ENCODE measurements at regions not wholly inside any gene's neighbourhood (a gene's known extent, or its start where the extent isn't known, plus 50 kb on each side); places are given as distances from the start of the nearest gene placed in this dataset.
"Not testable (repeated sequence)": the region's sequence is repeated elsewhere in the genome, so short reads cannot be mapped to it uniquely, and the experiment has no call there.

DNA sequence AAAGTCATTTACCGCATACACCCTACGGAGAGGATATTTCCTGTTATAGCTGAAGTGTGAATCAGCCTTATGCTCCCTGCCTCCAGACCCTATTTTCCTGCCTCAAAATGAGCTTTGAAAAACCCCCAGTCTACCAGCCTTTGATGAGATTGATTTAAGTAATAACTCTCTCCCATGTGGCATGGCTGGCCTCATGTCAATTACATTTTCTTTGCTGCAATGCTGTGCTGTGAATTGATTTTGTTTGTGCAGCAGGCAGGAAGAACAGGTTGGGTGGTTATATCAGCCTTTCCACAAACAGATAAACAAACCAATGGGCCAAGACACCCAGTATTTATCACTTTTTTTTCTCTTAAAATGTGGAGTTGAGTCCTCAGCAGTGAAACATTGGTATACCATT is 1105.5 kb upstream of the TMEM132C start:
- DNase-seq = no peak

DNA sequence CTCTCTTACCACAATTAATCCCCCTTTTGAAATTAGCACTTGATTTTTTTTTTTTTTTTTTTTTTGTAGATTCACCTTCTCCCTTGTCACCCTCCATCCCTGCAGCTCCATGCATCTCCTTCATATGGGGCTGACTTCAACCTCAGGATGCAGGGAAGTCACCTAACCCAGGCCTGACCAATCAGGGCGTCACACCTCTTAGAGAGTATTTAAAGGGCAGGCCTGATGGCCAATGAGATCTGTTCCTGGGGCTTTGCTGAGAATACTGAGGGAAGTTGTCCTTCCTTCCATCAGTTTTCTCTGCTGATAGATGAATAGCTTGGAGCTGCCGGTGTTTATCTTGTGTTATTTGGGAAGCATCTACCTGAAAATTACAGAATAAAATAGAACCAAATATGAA is 1104.7 kb upstream of the TMEM132C start:
- DNase-seq = no peak

DNA sequence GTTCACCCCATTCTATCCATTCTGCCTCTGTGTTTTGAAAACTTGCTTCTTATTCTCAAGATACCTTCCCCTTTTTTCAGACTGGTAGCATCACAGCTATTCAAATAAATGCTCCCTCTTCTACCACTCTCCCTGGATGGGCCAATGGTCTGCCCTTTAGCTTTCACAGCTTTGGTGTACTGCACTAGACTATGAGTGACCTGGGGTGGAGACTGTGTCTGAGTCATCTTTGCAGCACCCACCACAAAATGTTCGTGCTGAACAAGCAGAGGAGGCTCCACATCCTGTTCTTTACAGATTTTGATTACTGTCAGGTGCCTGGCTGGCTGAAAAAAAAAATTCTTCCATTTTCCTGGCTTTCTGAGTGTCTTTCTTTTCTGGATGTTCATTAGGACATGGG is 1104.1 kb upstream of the TMEM132C start:
- DNase-seq = peak; percentile 42

- peak; percentile 76 for DNase-seq
Measured at GRCh38 chr12:127165567-127166392, 1101.2 kb upstream of the TMEM132C start.

DNA sequence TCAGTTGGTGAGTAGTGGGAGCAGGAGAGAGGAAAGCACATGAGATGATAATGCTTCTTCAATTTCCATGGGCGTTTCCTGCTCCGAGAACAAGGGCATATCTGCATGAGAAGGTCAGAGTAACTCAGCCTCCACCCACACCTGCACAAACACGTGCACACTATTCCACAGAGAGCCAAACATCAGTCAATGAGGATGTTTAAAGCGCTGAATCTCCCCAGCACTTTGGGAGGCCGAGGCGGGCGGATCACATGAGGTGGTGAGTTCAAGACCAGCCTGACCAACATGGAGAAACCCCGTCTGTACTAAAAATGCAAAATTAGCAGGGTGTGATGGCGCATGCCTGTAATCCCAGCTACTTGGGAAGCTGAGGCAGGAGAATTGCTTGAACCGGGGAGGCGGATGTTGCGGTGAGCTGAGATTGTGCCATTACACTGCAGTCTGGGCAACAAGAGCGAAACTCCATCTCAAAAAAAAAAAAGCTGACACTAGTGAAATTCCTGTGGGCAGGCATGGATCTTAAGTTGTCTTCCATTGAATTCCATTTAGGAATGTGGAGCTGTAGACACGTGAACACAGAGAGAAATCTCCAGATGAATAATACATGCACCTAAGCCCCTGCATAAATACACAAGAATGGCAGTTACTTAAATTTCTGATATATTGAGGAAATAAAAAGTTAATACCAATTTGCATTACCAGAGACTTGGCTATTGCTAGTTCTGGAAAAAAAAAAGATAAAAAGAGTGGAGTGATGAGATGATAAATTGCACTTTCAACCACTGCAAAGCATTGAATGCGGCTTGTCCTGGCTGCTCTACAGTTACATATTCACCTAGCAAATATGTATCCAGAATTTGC is 1097.4 kb upstream of the TMEM132C start:
- no peak for DNase-seq

- DNase-seq = no peak
Measured at GRCh38 chr12:127170226-127171180, 1096.5 kb upstream of the TMEM132C start.

GRCh38 chr12:127172861-127173260 is 1094.1 kb upstream of the TMEM132C start:
- no peak for DNase-seq

- DNase-seq = not testable (repeated sequence)
Measured at GRCh38 chr12:127173971-127174370, 1093.0 kb upstream of the TMEM132C start.

DNA sequence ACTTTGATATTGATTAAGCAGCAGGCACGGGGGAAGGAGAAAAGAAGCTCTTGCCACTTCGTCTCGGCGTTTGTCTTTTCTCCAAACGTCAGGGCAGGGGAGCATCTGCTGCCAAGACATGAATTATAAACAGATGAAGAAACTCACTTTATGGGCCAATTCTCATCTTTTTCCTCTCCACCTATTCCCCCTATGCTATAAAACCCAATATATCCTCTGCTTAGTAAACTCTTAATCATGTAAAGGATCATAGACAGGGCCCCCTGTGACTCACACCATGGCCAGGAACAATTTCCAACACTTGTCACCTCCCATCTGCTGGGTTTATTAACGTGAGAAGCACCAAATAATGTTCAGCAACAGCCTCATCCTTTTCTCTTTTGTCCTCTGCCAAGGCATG is 1092.1 kb upstream of the TMEM132C start:
- DNase-seq = no peak

GRCh38 chr12:127175361-127175760 is 1091.6 kb upstream of the TMEM132C start:
- no peak for DNase-seq

DNA sequence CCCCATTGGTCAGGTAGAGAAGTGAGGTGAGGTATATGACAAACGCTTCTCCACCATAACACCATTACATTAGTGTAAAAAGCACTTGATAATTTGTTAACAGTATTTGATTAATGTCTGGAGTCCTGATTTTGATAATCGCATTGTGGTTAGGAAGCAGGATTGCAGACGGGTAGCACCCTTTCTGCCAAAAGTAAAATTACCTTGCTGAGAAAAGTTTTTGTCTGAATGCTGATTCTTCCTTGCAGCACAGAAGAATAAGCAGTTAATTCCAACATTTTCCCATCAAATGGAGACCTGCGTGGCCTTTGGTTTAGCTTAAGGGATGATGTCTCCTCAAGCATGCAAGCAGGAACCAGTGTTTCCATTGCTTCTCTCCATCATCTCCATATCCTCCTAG is 1090.2 kb upstream of the TMEM132C start:
- DNase-seq = no peak

- DNase-seq = no peak
Measured at GRCh38 chr12:127178052-127178451, 1088.9 kb upstream of the TMEM132C start.

DNA sequence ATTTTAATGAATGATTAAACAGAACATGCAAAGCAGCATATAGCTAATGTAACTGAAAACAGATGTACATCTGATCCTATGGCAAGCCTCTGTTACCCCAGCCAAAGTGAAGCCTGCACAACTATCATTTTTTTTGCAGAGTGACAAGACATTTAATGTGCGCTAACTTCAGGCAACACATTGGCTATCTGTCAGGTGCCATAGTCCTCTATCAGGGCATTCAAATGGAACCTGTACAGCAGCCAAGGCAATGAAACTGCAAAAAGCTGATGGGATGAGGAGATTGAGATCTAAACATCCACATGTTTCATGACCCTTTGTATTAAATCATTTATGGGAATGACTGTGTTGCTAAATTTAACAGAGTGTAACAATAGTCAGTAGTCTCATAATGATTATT is 1088.5 kb upstream of the TMEM132C start:
- DNase-seq = no peak

DNA sequence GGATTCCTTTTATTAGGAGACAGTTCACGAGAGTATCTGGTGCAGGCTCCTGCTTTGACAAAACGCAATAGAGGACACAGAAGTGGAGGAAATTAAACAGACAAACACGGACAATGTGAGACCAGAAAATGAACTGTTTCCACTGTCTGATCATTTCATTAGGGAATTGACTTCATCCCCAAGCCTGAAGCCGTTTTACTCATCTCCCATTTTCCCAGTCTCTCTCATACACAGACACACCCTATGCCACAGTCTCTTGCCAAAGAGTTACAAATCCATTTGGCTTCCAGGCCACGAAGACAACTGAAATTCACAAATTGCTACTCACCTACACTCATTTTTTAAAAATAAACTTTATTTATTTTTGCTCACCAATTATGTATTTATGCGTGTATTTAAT is 1087.8 kb upstream of the TMEM132C start:
- no peak for DNase-seq

DNA sequence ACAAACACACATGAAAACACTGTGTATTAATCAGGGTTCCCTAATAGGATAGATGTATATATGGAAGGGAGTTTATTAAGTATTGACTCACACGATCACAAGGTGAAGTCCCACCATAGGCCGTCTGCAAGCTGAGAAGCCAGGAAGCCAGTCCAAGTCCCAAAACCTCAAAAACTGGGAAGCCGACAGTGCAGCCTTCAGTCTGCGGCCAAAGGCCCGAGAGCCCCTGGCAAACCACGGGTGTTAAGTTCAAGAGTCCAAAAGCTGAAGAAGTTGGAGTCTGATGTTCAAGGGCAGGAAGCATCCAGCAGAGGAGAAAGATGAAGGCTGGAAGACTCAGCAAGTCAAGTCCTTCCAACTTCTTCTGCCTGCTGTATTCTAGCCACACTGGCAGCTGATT is 1085.0 kb upstream of the TMEM132C start:
- DNase-seq = no peak

- no peak for DNase-seq
Measured at GRCh38 chr12:127189992-127190391, 1077.0 kb upstream of the TMEM132C start.

GRCh38 chr12:127191129-127191528 is 1075.8 kb upstream of the TMEM132C start:
- DNase-seq = no peak

DNA sequence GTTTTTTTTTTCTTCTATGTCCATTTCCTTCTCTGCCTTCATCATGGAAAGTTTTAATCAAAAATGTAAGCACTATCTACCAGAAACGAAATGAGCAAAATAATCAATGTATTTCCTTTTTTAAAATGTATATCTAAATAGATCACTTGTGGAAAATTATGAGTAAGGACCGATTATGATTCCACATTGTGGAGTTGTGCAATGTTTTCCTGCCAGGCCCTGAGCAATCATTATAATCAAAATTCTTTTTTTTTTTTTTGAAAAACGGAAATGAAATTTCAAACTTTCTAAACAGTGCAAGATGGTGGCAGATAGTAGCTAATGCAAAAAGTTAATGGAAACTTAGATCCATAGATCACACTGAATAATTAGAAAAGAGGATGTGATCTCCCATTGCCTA is 1074.6 kb upstream of the TMEM132C start:
- DNase-seq = no peak

DNA sequence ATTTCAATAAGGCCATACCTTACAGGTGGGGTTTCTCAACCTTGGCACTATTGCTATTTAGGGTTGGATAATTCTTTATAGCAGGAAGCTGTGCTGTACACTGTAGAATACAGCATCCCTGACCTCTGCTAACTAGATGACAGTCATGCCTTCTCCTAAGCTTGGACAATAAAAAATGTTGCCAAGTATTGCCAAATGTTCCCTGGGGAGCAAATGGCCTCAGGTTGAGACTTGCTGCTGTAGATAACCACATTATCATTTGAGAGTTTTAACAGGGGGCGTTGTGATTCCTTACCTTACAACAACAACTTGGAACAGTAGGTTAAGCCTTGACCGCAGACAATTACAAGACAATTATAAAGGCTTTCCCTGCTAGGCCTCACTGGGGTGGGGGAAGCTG is 1073.6 kb upstream of the TMEM132C start:
- DNase-seq = no peak

DNA sequence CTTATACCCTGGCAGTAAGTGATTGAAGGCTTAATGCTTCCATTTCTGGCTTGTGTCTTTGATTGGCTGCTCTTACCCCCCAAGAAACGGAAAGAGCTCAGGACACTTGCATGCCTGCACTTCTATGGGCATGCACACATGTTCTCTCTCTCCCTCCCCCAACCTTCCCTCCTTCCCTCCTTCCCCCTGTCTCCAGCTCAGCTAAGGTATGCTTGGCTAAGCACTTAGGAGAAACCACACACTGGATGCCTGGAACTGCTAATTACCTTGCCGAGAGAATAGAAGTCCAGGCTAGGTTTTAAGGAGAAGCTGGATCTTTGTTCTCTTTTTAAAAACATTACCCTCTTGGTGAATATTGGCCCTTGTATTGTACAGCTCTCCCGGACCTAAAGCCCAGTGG is 1072.8 kb upstream of the TMEM132C start:
- no peak for DNase-seq

GRCh38 chr12:127205781-127206555 is 1061.0 kb upstream of the TMEM132C start:
- no peak for DNase-seq

GRCh38 chr12:127209318-127209717 is 1057.7 kb upstream of the TMEM132C start:
- no peak for DNase-seq
